ENCODE measurements at regions not wholly inside any gene's neighbourhood (a gene's known extent, or its start where the extent isn't known, plus 50 kb on each side); places are given as distances from the start of the nearest gene placed in this dataset.

DNA sequence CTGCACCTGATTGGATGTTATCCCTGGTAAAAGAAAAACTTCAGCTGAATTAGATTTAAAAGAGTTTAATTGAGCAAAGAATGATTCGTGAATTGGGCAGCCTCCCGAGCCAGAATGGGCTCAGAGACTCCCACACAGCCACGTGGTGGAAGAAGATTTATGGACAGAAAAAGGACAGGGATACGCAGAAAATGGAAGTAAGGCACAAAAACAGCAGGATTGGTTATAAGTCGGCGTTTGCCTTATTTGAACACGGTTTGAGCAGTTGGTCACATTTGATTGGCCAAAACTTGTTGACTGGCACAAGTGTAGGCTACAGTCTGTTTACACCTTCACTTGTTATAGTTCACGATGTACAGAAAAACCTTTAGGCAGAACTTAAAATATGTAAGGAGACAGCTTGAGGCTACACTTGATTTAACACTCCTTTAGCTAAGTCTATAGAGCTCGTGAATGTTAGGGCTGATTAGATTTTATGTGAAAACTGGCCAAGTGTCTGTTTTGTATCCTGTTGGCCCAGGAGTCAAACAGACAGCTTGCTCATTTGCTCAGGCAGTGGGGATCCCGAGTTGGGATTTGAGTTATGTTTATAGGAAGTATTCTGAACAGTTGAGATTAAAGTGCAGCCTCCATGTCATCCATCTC lies 119.5 kb upstream of the SHISA6 start:
- ATAC-seq (ENCODE audit: low read depth in 2 of 2) (no peak), DNase-seq (no peak)
- Histone ChIP-seq H3K27ac (ENCODE audit: insufficient read depth, low read length, poor library complexity, severe bottlenecking) (no peak overlapping the region), H3K4me1 (ENCODE audit: control insufficient read depth, insufficient read depth, low read length, poor library complexity, severe bottlenecking) (no peaks in the 10 kb centered on the region), H3K36me3 (ENCODE audit: control insufficient read depth, insufficient read depth, low read length) (no peaks in the 10 kb centered on the region), H3K9me3 (ENCODE audit: control insufficient read depth in 2 of 2, low read length in 2 of 2) (no peaks in the 10 kb centered on the region), H3K4me3 (ENCODE audit: low read depth, low read length) (no peak overlapping the region), H3K27me3 (ENCODE audit: control insufficient read depth, insufficient read depth, low read length) (no peaks in the 10 kb centered on the region)
- Mint-ChIP-seq H3K27me3 (peaks cover 4% of the 10 kb centered on the region), H3K27ac (no peak overlapping the region), H3K9me3 (peaks cover 0 to 12% (median 4%) of the 10 kb centered on the region in 7 donors), H3K4me1 (no peaks in the 10 kb centered on the region), H3K36me3 (no peaks in the 10 kb centered on the region), H3K4me3 (no peak overlapping the region)

- Mint-ChIP-seq H3K27me3 (no peaks in the 10 kb centered on the region), H3K4me1 (no peaks in the 10 kb centered on the region), H3K9me3 (peaks cover 0 to 10% (median 3%) of the 10 kb centered on the region in 7 donors), H3K36me3 (no peaks in the 10 kb centered on the region), H3K4me3 (no peak overlapping the region), H3K27ac (no peak overlapping the region)
- DNase-seq (no peak), ATAC-seq (ENCODE audit: low read depth in 2 of 2) (no peak)
- Histone ChIP-seq H3K27ac (ENCODE audit: insufficient read depth, low read length, poor library complexity, severe bottlenecking) (no peak overlapping the region), H3K27me3 (ENCODE audit: control insufficient read depth, insufficient read depth, low read length) (no peaks in the 10 kb centered on the region), H3K4me3 (ENCODE audit: low read depth, low read length) (no peak overlapping the region), H3K36me3 (ENCODE audit: control insufficient read depth, insufficient read depth, low read length) (no peaks in the 10 kb centered on the region), H3K4me1 (ENCODE audit: control insufficient read depth, insufficient read depth, low read length, poor library complexity, severe bottlenecking) (no peaks in the 10 kb centered on the region), H3K9me3 (ENCODE audit: control insufficient read depth in 2 of 2, low read length in 2 of 2) (no peaks in the 10 kb centered on the region)
Measured at GRCh38 chr17:11109106-11109505, 131.9 kb upstream of the SHISA6 start.

- Mint-ChIP-seq H3K27ac (no peak overlapping the region), H3K9me3 (peaks cover 0 to 8% (median 1%) of the 10 kb centered on the region in 7 donors), H3K27me3 (no peaks in the 10 kb centered on the region), H3K36me3 (no peaks in the 10 kb centered on the region), H3K4me3 (no peak overlapping the region), H3K4me1 (peaks cover 0 to 4% (median 0%) of the 10 kb centered on the region in 4 donors)
- DNase-seq (no peak), ATAC-seq (ENCODE audit: low read depth in 2 of 2) (no peak)
- Histone ChIP-seq H3K27me3 (ENCODE audit: control insufficient read depth, insufficient read depth, low read length) (no peaks in the 10 kb centered on the region), H3K9me3 (ENCODE audit: control insufficient read depth in 2 of 2, low read length in 2 of 2) (no peaks in the 10 kb centered on the region), H3K4me1 (ENCODE audit: control insufficient read depth, insufficient read depth, low read length, poor library complexity, severe bottlenecking) (no peaks in the 10 kb centered on the region), H3K36me3 (ENCODE audit: control insufficient read depth, insufficient read depth, low read length) (no peaks in the 10 kb centered on the region), H3K4me3 (ENCODE audit: low read depth, low read length) (no peak overlapping the region), H3K27ac (ENCODE audit: insufficient read depth, low read length, poor library complexity, severe bottlenecking) (no peak overlapping the region)
Measured at GRCh38 chr17:11105141-11105540, 135.9 kb upstream of the SHISA6 start.

DNA sequence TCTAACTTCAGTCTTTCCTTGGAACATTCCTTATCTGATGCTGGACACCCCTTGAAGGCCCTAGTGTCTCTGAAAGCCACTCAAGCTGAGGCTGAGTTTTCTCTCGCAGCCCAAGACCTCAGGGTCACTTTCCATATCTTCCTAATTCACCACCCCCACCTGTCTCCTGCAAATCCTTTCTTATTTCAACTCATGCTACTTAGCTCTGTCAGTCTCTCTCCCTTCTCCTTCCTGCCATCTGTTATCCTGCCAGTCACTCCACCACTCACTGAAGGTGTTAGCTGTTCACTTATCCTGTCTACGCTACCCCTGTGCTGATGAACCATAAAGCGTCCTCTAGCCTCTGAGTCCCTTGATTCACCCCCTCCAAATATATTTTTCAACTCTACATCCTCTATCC lies 143.9 kb upstream of the SHISA6 start:
- Mint-ChIP-seq H3K4me3 (no peak overlapping the region), H3K27me3 (no peaks in the 10 kb centered on the region), H3K4me1 (peaks cover 0 to 4% (median 0%) of the 10 kb centered on the region in 4 donors), H3K9me3 (peaks cover 0 to 11% (median 3%) of the 10 kb centered on the region in 7 donors), H3K36me3 (no peaks in the 10 kb centered on the region), H3K27ac (no peak overlapping the region)
- H3K36me3 ChIP-seq (ENCODE audit: control insufficient read depth, insufficient read depth, low read length), result no peaks in the 10 kb centered on the region
- no peak overlapping the region for H3K27ac ChIP-seq (ENCODE audit: insufficient read depth, low read length, poor library complexity, severe bottlenecking)
- no peak for DNase-seq
- H3K4me1 ChIP-seq (ENCODE audit: control insufficient read depth, insufficient read depth, low read length, poor library complexity, severe bottlenecking), result no peaks in the 10 kb centered on the region
- H3K9me3 ChIP-seq (ENCODE audit: control insufficient read depth in 2 of 2, low read length in 2 of 2), result no peaks in the 10 kb centered on the region
- no peak overlapping the region for H3K4me3 ChIP-seq (ENCODE audit: low read depth, low read length)
- H3K27me3 ChIP-seq (ENCODE audit: control insufficient read depth, insufficient read depth, low read length), result no peaks in the 10 kb centered on the region
- no peak for ATAC-seq (ENCODE audit: low read depth in 2 of 2)

GRCh38 chr17:11094331-11094730 lies 146.7 kb upstream of the SHISA6 start:
- ATAC-seq (ENCODE audit: low read depth in 2 of 2), result no peak
- no peak overlapping the region for H3K27ac ChIP-seq (ENCODE audit: insufficient read depth, low read length, poor library complexity, severe bottlenecking)

DNA sequence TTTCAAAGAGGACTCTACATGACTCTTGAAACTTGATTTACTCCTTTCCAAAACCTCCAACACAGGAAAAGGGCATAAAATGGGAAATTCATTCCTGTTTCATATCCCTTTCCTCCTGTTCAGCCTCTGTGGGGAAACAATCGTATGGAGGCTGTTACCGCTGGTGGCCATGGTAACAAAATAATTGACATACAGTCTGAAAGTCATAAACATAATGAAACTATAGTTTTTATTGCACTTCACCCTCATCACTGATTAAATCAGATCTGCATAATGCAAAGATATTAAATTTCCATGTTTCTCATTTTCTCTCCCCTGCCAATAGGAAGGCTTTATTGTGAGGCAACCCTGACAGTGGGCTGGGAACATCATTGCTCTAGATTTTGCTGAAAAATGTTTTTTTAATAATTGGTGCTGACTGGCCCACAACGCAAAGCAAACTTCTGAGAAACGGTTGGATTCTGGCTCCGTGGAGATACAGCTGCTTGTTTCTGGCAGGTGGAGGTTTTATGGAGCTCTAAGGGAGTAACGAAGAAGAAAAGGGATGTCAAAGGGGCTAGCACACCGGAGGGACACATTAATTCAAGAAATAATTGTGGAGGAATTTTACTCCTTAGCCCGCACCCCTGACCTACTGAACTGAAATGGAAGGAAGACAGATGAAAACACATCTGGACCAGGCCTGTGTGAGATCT lies 154.2 kb upstream of the SHISA6 start:
- H3K36me3 Mint-ChIP-seq, result no peaks in the 10 kb centered on the region
- no peaks in the 10 kb centered on the region for H3K27me3 Mint-ChIP-seq
- ATAC-seq (ENCODE audit: low read depth in 2 of 2) (no peak), DNase-seq (no peak)
- H3K27ac Mint-ChIP-seq, result no peak overlapping the region
- no peak overlapping the region for H3K27ac ChIP-seq (ENCODE audit: insufficient read depth, low read length, poor library complexity, severe bottlenecking)
- no peaks in the 10 kb centered on the region for H3K4me1 Mint-ChIP-seq
- no peak overlapping the region for H3K4me3 Mint-ChIP-seq
- H3K27me3 ChIP-seq (ENCODE audit: control insufficient read depth, insufficient read depth, low read length), result no peaks in the 10 kb centered on the region
- H3K9me3 ChIP-seq (ENCODE audit: control insufficient read depth in 2 of 2, low read length in 2 of 2), result no peaks in the 10 kb centered on the region
- H3K4me3 ChIP-seq (ENCODE audit: low read depth, low read length), result no peak overlapping the region
- no peaks in the 10 kb centered on the region for H3K4me1 ChIP-seq (ENCODE audit: control insufficient read depth, insufficient read depth, low read length, poor library complexity, severe bottlenecking)
- H3K36me3 ChIP-seq (ENCODE audit: control insufficient read depth, insufficient read depth, low read length), result no peaks in the 10 kb centered on the region
- peaks cover 0 to 5% (median 0%) of the 10 kb centered on the region in 7 donors for H3K9me3 Mint-ChIP-seq

More at GRCh38 chr17:11094331-11094730, 146.7 kb upstream of the SHISA6 start:
- Mint-ChIP-seq H3K36me3 (no peaks in the 10 kb centered on the region), H3K9me3 (peaks cover 0 to 12% (median 0%) of the 10 kb centered on the region in 7 donors), H3K4me3 (no peak overlapping the region), H3K4me1 (no peaks in the 10 kb centered on the region), H3K27ac (no peak overlapping the region), H3K27me3 (no peaks in the 10 kb centered on the region)
- H3K4me3 ChIP-seq (ENCODE audit: low read depth, low read length), result no peak overlapping the region
- no peaks in the 10 kb centered on the region for H3K36me3 ChIP-seq (ENCODE audit: control insufficient read depth, insufficient read depth, low read length)
- no peaks in the 10 kb centered on the region for H3K9me3 ChIP-seq (ENCODE audit: control insufficient read depth in 2 of 2, low read length in 2 of 2)
- H3K27me3 ChIP-seq (ENCODE audit: control insufficient read depth, insufficient read depth, low read length), result no peaks in the 10 kb centered on the region
- no peak for DNase-seq
- no peaks in the 10 kb centered on the region for H3K4me1 ChIP-seq (ENCODE audit: control insufficient read depth, insufficient read depth, low read length, poor library complexity, severe bottlenecking)

DNA sequence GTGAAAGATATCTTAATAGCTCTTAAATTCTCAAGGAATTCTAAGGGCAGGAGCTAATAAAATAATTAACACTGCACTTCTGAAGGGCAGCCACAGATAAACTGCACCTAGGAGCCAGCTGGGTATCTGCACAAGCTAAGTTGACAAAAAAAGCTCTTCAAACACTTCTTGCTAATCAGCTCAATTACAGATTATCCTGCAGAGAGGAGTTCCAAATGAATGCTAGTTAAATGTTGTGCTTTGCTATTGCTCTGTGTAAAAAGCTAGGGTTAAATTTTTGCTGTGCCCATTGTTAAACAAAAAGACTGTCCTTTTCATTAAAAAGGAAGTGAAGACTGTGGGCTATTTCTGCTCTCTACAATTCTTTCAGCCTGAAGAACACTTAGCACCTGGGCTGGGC lies 158.5 kb upstream of the SHISA6 start:
- ATAC-seq (ENCODE audit: low read depth in 2 of 2) (no peak), DNase-seq (no peak)
- Histone ChIP-seq H3K4me3 (ENCODE audit: low read depth, low read length) (no peak overlapping the region), H3K9me3 (ENCODE audit: control insufficient read depth in 2 of 2, low read length in 2 of 2) (no peaks in the 10 kb centered on the region), H3K27ac (ENCODE audit: insufficient read depth, low read length, poor library complexity, severe bottlenecking) (no peak overlapping the region), H3K36me3 (ENCODE audit: control insufficient read depth, insufficient read depth, low read length) (no peaks in the 10 kb centered on the region), H3K27me3 (ENCODE audit: control insufficient read depth, insufficient read depth, low read length) (no peaks in the 10 kb centered on the region), H3K4me1 (ENCODE audit: control insufficient read depth, insufficient read depth, low read length, poor library complexity, severe bottlenecking) (no peaks in the 10 kb centered on the region)
- no peak overlapping the region for H3K27ac Mint-ChIP-seq
- no peaks in the 10 kb centered on the region for H3K36me3 Mint-ChIP-seq
- peaks cover 0 to 4% (median 0%) of the 10 kb centered on the region in 4 donors for H3K4me1 Mint-ChIP-seq
- peaks cover 0 to 5% (median 0%) of the 10 kb centered on the region in 7 donors for H3K9me3 Mint-ChIP-seq
- no peak overlapping the region for H3K4me3 Mint-ChIP-seq
- H3K27me3 Mint-ChIP-seq, result no peaks in the 10 kb centered on the region

DNA sequence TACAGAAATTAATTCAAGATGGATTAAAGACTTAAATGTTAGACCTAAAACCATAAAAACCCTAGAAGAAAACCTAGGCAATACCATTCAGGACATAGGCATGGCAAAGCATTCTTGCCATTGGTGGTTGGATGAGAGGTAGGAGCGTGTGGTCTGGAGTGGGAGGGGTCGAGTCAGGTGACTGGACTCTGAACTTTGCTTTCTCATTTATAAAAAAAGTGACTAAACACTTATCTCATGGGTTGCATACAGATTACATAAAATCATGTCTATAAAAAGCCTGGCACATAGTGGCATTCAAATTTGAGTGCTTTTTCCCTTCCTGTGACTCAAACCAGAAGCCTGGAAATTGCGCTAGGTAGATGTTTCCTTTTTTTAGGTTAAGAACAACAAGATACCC lies 159.7 kb upstream of the SHISA6 start:
- DNase-seq, result no peak
- no peaks in the 10 kb centered on the region for H3K27me3 ChIP-seq (ENCODE audit: control insufficient read depth, insufficient read depth, low read length)
- H3K4me3 Mint-ChIP-seq, result no peak overlapping the region
- no peaks in the 10 kb centered on the region for H3K36me3 ChIP-seq (ENCODE audit: control insufficient read depth, insufficient read depth, low read length)
- no peak overlapping the region for H3K27ac ChIP-seq (ENCODE audit: insufficient read depth, low read length, poor library complexity, severe bottlenecking)
- H3K9me3 Mint-ChIP-seq, result peaks cover 0 to 5% (median 0%) of the 10 kb centered on the region in 7 donors
- H3K27me3 Mint-ChIP-seq, result no peaks in the 10 kb centered on the region
- H3K4me1 Mint-ChIP-seq, result peaks cover 0 to 4% (median 0%) of the 10 kb centered on the region in 4 donors
- no peak overlapping the region for H3K27ac Mint-ChIP-seq
- no peaks in the 10 kb centered on the region for H3K4me1 ChIP-seq (ENCODE audit: control insufficient read depth, insufficient read depth, low read length, poor library complexity, severe bottlenecking)
- no peaks in the 10 kb centered on the region for H3K9me3 ChIP-seq (ENCODE audit: control insufficient read depth in 2 of 2, low read length in 2 of 2)
- no peaks in the 10 kb centered on the region for H3K36me3 Mint-ChIP-seq
- H3K4me3 ChIP-seq (ENCODE audit: low read depth, low read length), result no peak overlapping the region
- no peak for ATAC-seq (ENCODE audit: low read depth in 2 of 2)
